HL-60 (cell line): ENCODE measurements at regions not wholly inside any gene's neighbourhood (a gene's known extent, or its start where the extent isn't known, plus 50 kb on each side); places are given as distances from the start of the nearest gene placed in this dataset.

Source experiments
- DNase-seq, 2 experiments: peaks; one replicate each; pipeline ENCODE4 v3.0.0-alpha.2; 2010 to 2020; ENCODE audit warnings: low read depth in 1 of 2, low spot score in 1 of 2
- H3K27ac ChIP-seq: fragments of 250-450 bp; sonication (Bioruptor Pico); replicated peaks from 2 replicates; pipeline ENCODE4 v1.5.1; 2020; ENCODE audit warnings: mild to moderate bottlenecking, moderate library complexity
- H3K27me3 ChIP-seq: fragments of 250-450 bp; sonication (Bioruptor Pico); 2 replicates; pipeline ENCODE4 v1.5.1; 2021; ENCODE audit warnings: mild to moderate bottlenecking, moderate library complexity; ENCODE audit not compliant: insufficient read depth, poor library complexity, severe bottlenecking
- H3K4me3 ChIP-seq: replicated peaks from 2 replicates; pipeline ENCODE4 v1.5.1; 2011; ENCODE audit warnings: mild to moderate bottlenecking, control low read depth, low read length; ENCODE audit not compliant: insufficient read depth
- CTCF ChIP-seq: IDR thresholded peaks from one replicate; pipeline ENCODE4 v1.5.1; 2011; ENCODE audit warnings: low read length, control low read depth, inconsistent platforms; ENCODE audit not compliant: insufficient read depth
- GABPA ChIP-seq: IDR thresholded peaks from 2 replicates; pipeline ENCODE4 v1.6.1; 2012; ENCODE audit warnings: low read depth
- POLR2AphosphoS5 ChIP-seq: IDR thresholded peaks from 2 replicates; pipeline ENCODE4 v1.6.1; 2012; ENCODE audit warnings: low read depth
- REST ChIP-seq: IDR thresholded peaks from 2 replicates; pipeline ENCODE4 v1.6.1; 2012; ENCODE audit warnings: low read depth; ENCODE audit not compliant: insufficient replicate concordance
- SPI1 ChIP-seq: IDR thresholded peaks from 2 replicates; pipeline ENCODE4 v1.6.1; 2012; ENCODE audit warnings: low read depth, mild to moderate bottlenecking, borderline replicate concordance

- TF ChIP-seq GABPA (no peak), CTCF (peak; percentile 92), POLR2AphosphoS5 (0 out of 2 replicates have a peak, but pooled peaks have one; percentile 34), REST (no peak), SPI1 (no peak)
- Histone ChIP-seq H3K27ac (peak overlapping the region; percentile 61), H3K27me3 (no peaks in the 10 kb centered on the region), H3K4me3 (peak overlapping the region; percentile 16; the same call in 1 of the 2 replicates)
- peak; percentile 59 to 85 for DNase-seq
These were observed 92.6 kb downstream of the HHIPL2 start for GRCh38 chr1:222455188-222455879.

GRCh38 chr1:222454782-222455181, 93.1 kb downstream of the HHIPL2 start:
- no peak for TF ChIP-seq CTCF
- no peak for TF ChIP-seq SPI1
- TF ChIP-seq REST = no peak
- TF ChIP-seq POLR2AphosphoS5 = no peak
- TF ChIP-seq GABPA = no peak
- DNase-seq = no peak
- no peak overlapping the region for H3K4me3 ChIP-seq
- H3K27me3 ChIP-seq = no peaks in the 10 kb centered on the region
- no peak overlapping the region for H3K27ac ChIP-seq

- H3K27ac ChIP-seq = no peak overlapping the region
- no peaks in the 10 kb centered on the region for H3K27me3 ChIP-seq
- DNase-seq = no peak
- no peak for TF ChIP-seq POLR2AphosphoS5
- TF ChIP-seq REST = no peak
- no peak for TF ChIP-seq GABPA
- TF ChIP-seq CTCF = no peak
- TF ChIP-seq SPI1 = no peak
- no peak overlapping the region for H3K4me3 ChIP-seq
These were observed 93.7 kb downstream of the HHIPL2 start for GRCh38 chr1:222454186-222454585.
